ENCODE measurements at regions not wholly inside any gene's neighbourhood (a gene's known extent, or its start where the extent isn't known, plus 50 kb on each side); places are given as distances from the start of the nearest gene placed in this dataset.

GRCh38 chr4:148495463-148495862, 53.2 kb upstream of the NR3C2 start:
- TF ChIP-seq CTCF (IDR thresholded peaks at IDR 0.05), result no peak
- TF ChIP-seq POLR2A (IDR thresholded peaks at IDR 0.05), result no peak

Measured in esophagus squamous epithelium (tissue), 4 donors.